ENCODE measurements at regions not wholly inside any gene's neighbourhood (a gene's known extent, or its start where the extent isn't known, plus 50 kb on each side); places are given as distances from the start of the nearest gene placed in this dataset.

- ChIA-PET POLR2A (no interaction called here), CTCF (no interaction called here)
- Mint-ChIP-seq H3K36me3 (ENCODE audit: low read depth) (no peaks in the 10 kb centered on the region), H3K27me3 (no peaks in the 10 kb centered on the region), H3K9me3 (peaks cover 2% of the 10 kb centered on the region), H3K4me1 (ENCODE audit: low read depth) (no peaks in the 10 kb centered on the region), H3K27ac (no peak overlapping the region), H3K4me3 (no peak overlapping the region)
- ATAC-seq (no peak), DNase-seq (no peak)
- no peak for TF ChIP-seq CTCF (IDR thresholded peaks at IDR 0.05)
- intact Hi-C loops (cut with micrococcal nuclease): no loop called here
Measured at GRCh38 chr13:93066187-93066586, 160.4 kb upstream of the GPC6 start.

- intact Hi-C loops (cut with micrococcal nuclease): no loop called here
- H3K4me3 Mint-ChIP-seq: no peak overlapping the region
- no peaks in the 10 kb centered on the region for H3K4me1 Mint-ChIP-seq (ENCODE audit: low read depth)
- ChIA-PET POLR2A (no interaction called here), CTCF (no interaction called here)
- DNase-seq: no peak
- no peak overlapping the region for H3K27ac Mint-ChIP-seq
- H3K36me3 Mint-ChIP-seq (ENCODE audit: low read depth): no peaks in the 10 kb centered on the region
- no peak for ATAC-seq
- H3K9me3 Mint-ChIP-seq: no peaks in the 10 kb centered on the region
- TF ChIP-seq CTCF (IDR thresholded peaks at IDR 0.05): no peak
- no peaks in the 10 kb centered on the region for H3K27me3 Mint-ChIP-seq
Measured at GRCh38 chr13:93079294-93079693, 147.3 kb upstream of the GPC6 start.

GRCh38 chr13:93080166-93080565, 146.4 kb upstream of the GPC6 start:
- Mint-ChIP-seq H3K4me3 (no peak overlapping the region), H3K4me1 (ENCODE audit: low read depth) (no peaks in the 10 kb centered on the region), H3K9me3 (no peaks in the 10 kb centered on the region), H3K27me3 (no peaks in the 10 kb centered on the region), H3K36me3 (ENCODE audit: low read depth) (no peaks in the 10 kb centered on the region), H3K27ac (no peak overlapping the region)
- no peak for TF ChIP-seq CTCF (IDR thresholded peaks at IDR 0.05)
- ChIA-PET CTCF (no interaction called here), POLR2A (no interaction called here)
- DNase-seq (no peak), ATAC-seq (no peak)
- intact Hi-C loops (cut with micrococcal nuclease): no loop called here

GRCh38 chr13:93080587-93080986, 146.0 kb upstream of the GPC6 start:
- DNase-seq (no peak), ATAC-seq (no peak)
- H3K27me3 Mint-ChIP-seq: no peaks in the 10 kb centered on the region
- ChIA-PET CTCF (no interaction called here), POLR2A (no interaction called here)
- H3K27ac Mint-ChIP-seq: no peak overlapping the region
- no peaks in the 10 kb centered on the region for H3K36me3 Mint-ChIP-seq (ENCODE audit: low read depth)
- no peak overlapping the region for H3K4me3 Mint-ChIP-seq
- no peak for TF ChIP-seq CTCF (IDR thresholded peaks at IDR 0.05)
- H3K9me3 Mint-ChIP-seq: no peaks in the 10 kb centered on the region
- no peaks in the 10 kb centered on the region for H3K4me1 Mint-ChIP-seq (ENCODE audit: low read depth)
- intact Hi-C loops (cut with micrococcal nuclease): no loop called here

- CTCF ChIA-PET: no interaction called here
- no peak for TF ChIP-seq CTCF (IDR thresholded peaks at IDR 0.05)
- no peak overlapping the region for H3K4me3 Mint-ChIP-seq
- H3K9me3 Mint-ChIP-seq: peaks cover 2% of the 10 kb centered on the region
- H3K27me3 Mint-ChIP-seq: no peaks in the 10 kb centered on the region
- intact Hi-C loops (cut with micrococcal nuclease): no loop called here
- no peaks in the 10 kb centered on the region for H3K36me3 Mint-ChIP-seq (ENCODE audit: low read depth)
- POLR2A ChIA-PET: no interaction called here
- H3K4me1 Mint-ChIP-seq (ENCODE audit: low read depth): no peaks in the 10 kb centered on the region
- no peak overlapping the region for H3K27ac Mint-ChIP-seq
- ATAC-seq (no peak), DNase-seq (no peak)
Measured at GRCh38 chr13:93086329-93086728, 140.3 kb upstream of the GPC6 start.

Measured in activated CD8-positive, alpha-beta T cell treated with anti-CD3 and anti-CD28 coated beads for 36 hours (primary cell).